Esophagus muscularis mucosa (tissue), 3 donors: ENCODE measurements at regions not wholly inside any gene's neighbourhood (a gene's known extent, or its start where the extent isn't known, plus 50 kb on each side); places are given as distances from the start of the nearest gene placed in this dataset.

Experiments
- POLR2A ChIP-seq: fragments of 450-650 bp; IDR thresholded peaks from one replicate; pipeline ENCODE4 v1.6.1; 2017; ENCODE audit warnings: antibody characterized with exemption, moderate library complexity, mild to moderate bottlenecking, low read depth
- POLR2AphosphoS5 ChIP-seq, 2 donors: sonication (generic); formaldehyde crosslinking; IDR thresholded peaks; one replicate each; pipeline ENCODE4 v1.6.1; 2017; ENCODE audit warnings: antibody characterized with exemption in 2 of 2
- TF ChIP-seq, protein P1 (sequence below), 3 experiments: fragments of 200-600 bp in 2 of 3; fragments of 450-650 bp in 1 of 3; sonication (generic) in 2 of 3; IDR thresholded peaks; one replicate each; pipeline ENCODE4 v1.5.1; 2017 to 2019; ENCODE audit warnings: antibody characterized with exemption in 3 of 3, mild to moderate bottlenecking in 2 of 3, moderate library complexity in 1 of 3

DNA sequence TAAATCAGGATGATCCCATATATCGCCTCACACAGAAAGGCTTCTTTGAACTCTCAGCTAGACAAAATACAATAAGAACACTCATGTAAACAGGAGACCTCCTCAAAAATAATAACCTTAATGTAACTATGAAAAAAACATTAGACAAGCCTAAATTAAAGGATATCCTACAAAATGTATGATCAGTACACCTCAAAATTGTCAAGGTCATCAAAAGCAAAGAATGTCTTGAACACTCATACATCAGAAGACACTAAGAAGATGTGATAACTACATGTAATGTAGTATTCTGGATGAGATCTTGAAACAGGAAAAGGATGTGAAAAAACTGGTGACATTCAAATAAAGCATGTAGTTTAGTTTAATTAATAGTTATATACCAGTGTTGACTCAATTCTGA is 616.8 kb upstream of the ZEB2 start:
- TF ChIP-seq POLR2A (no peak), POLR2AphosphoS5 (IDR thresholded peaks at IDR 0.05) (no peak)
- TF ChIP-seq, protein P1, sequence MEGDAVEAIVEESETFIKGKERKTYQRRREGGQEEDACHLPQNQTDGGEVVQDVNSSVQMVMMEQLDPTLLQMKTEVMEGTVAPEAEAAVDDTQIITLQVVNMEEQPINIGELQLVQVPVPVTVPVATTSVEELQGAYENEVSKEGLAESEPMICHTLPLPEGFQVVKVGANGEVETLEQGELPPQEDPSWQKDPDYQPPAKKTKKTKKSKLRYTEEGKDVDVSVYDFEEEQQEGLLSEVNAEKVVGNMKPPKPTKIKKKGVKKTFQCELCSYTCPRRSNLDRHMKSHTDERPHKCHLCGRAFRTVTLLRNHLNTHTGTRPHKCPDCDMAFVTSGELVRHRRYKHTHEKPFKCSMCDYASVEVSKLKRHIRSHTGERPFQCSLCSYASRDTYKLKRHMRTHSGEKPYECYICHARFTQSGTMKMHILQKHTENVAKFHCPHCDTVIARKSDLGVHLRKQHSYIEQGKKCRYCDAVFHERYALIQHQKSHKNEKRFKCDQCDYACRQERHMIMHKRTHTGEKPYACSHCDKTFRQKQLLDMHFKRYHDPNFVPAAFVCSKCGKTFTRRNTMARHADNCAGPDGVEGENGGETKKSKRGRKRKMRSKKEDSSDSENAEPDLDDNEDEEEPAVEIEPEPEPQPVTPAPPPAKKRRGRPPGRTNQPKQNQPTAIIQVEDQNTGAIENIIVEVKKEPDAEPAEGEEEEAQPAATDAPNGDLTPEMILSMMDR (IDR thresholded peaks at IDR 0.05): no peak
